NB4 (cell line): ENCODE measurements at regions not wholly inside any gene's neighbourhood (a gene's known extent, or its start where the extent isn't known, plus 50 kb on each side); places are given as distances from the start of the nearest gene placed in this dataset.

Experiments used
- TF ChIP-seq, protein P1 (sequence below): IDR thresholded peaks from one replicate; pipeline ENCODE4 v1.5.1; 2012; ENCODE audit warnings: low read depth, low read length
- TF ChIP-seq, protein P2 (sequence below): IDR thresholded peaks from 2 replicates; pipeline ENCODE4 v1.6.1; 2011; ENCODE audit warnings: low read depth, low read length

DNA sequence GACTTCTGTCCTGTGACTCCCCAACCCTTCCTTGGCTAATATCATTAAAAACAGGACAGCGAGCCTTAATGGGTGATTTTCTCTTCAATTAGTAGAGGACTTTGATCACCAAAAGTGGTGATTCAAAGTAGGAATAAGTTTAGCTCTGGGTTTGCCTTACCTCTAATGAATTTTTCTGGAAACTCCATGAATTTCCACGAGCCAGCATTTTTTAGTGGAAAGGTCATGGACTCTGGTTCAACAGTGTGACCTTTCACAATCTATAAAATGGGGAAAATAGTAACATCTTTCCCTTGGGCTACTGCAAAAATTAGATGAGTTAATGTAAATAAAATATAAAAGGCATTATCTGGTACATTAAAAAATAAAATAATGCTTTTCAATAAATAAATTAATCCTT lies 417.8 kb upstream of the NR2F2 start:
- TF ChIP-seq, protein P1, sequence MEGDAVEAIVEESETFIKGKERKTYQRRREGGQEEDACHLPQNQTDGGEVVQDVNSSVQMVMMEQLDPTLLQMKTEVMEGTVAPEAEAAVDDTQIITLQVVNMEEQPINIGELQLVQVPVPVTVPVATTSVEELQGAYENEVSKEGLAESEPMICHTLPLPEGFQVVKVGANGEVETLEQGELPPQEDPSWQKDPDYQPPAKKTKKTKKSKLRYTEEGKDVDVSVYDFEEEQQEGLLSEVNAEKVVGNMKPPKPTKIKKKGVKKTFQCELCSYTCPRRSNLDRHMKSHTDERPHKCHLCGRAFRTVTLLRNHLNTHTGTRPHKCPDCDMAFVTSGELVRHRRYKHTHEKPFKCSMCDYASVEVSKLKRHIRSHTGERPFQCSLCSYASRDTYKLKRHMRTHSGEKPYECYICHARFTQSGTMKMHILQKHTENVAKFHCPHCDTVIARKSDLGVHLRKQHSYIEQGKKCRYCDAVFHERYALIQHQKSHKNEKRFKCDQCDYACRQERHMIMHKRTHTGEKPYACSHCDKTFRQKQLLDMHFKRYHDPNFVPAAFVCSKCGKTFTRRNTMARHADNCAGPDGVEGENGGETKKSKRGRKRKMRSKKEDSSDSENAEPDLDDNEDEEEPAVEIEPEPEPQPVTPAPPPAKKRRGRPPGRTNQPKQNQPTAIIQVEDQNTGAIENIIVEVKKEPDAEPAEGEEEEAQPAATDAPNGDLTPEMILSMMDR = no peak
- TF ChIP-seq, protein P2, sequence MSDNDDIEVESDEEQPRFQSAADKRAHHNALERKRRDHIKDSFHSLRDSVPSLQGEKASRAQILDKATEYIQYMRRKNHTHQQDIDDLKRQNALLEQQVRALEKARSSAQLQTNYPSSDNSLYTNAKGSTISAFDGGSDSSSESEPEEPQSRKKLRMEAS = no peak
